HUDEP-2 (cell line): ENCODE measurements at regions not wholly inside any gene's neighbourhood (a gene's known extent, or its start where the extent isn't known, plus 50 kb on each side); places are given as distances from the start of the nearest gene placed in this dataset.
"Not testable (repeated sequence)": the region's sequence is repeated elsewhere in the genome, so short reads cannot be mapped to it uniquely, and the experiment has no call there.

Experiments
- DNase-seq, 76 experiments: peaks; one replicate each; lab custom pipeline; 2025; ENCODE audit not compliant: unreplicated experiment in 76 of 76; lab: John Stamatoyannopoulos, UW

DNA sequence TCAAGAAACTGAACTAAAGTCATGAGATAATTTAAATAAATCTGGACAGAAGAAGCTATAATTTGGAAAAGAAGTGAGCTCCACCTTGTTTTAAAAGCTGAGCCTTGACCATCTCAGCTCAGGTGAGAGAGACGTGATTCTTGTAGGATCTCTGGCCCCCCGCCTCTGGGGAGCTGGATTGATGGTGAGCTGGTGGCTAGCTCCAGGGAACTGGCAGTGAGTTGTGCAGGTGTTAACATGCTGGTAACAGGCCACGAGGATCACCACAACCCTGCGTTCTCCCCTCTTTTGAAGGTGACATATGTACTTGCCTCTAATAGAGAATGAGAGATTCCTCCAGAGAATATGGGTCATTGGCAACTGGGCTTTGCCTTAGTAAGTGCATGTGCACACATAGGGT, 485.1 kb downstream of the IRS2 start:
- no peak for DNase-seq

DNA sequence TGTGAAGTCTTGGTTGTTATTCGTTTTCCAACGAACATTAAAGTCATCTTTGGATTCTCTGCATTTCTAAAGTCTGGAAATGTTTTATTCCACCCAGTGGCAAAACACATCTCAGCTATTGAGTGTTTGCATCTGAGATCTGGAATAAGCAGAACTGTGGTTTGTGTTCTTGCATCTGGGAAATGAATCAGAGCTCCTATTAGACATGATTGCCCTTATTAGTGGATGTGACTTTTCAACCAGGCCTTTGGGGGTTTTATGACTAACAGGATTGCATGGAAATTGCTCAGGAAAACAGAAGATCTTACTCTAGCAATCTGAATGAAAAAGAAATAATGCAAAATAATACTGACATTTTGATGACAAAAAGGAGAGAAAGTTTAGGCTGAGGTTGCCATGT, 488.8 kb downstream of the IRS2 start:
- DNase-seq: no peak

DNA sequence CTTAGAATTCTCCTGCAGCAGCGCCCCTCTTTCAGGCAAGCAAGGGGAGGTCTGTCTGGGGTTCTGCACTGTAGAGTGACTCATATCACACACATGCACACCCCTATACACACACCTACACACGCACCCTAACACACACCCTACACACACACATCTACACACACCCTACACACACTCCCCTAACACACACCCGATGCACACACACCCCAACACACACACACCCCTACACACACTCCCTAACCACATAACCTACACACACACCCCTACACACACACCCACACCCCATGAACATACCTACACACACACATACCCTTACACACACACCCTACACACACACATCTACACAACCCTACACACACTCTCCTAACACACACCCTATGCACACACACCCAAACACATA, 493.2 kb downstream of the IRS2 start:
- DNase-seq: no peak

DNA sequence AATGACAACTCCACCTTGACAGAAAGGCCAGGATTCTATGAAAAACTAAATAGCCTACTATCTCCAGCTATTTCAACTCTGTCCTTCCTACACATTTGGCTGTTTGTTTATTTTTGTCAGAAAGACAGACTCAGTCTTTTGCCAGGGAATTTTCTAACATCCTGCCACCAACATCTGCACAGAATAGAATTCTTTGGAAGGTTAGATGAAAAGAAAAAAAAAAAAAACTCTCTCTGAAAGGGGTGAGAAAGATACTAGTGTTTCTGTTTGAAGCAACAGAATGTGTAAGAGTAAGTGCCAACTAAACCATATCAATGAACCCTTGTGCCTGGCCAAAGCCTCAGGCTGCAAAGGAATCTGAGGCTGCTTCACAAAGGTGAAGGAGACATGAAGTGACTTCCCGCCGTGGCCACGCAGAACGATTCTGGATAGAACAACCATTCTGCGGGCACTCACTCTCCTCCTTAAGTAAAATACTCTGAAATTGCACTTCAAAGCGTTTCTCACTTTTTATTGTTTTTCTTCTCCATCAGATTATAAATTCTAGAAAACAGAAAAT, 498.2 kb downstream of the IRS2 start:
- no peak for DNase-seq

DNA sequence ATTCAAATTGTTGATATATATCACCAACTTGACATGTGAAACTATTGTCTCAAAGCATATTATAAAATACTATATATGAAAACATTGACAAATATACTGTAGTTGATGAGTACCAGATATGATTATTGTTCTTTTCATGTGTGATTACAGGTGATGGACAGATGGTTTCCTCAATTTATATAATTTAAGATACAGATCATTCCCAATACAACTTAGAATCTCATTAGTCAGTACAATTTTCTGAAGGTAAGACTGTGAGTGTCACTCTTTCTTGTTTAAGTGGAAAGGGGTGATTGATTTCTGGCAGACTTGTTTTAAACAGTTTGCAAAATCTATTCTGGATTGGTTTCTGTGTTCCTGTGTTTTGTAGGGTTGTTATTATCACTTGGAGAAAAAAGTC, 498.8 kb downstream of the IRS2 start:
- DNase-seq: no peak

DNA sequence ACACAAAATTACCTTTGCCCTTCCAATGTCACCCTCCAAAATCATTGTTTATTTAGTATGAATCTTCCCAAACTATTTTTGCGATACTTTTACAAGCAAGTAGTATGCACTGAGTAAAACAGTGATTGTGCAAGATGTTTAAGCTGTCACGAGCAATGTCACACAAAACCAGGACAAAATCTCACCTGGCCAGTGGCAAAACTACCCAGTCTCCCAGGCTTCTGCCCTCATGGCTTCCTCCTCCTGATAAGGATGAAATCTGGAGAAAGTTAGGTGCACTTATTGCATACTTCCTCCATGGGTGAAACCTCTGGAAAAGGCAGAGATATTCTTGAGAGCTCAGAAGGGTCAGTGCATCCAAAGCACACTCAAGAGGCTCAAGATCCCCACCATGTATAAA, 500.8 kb downstream of the IRS2 start:
- DNase-seq: no peak

DNA sequence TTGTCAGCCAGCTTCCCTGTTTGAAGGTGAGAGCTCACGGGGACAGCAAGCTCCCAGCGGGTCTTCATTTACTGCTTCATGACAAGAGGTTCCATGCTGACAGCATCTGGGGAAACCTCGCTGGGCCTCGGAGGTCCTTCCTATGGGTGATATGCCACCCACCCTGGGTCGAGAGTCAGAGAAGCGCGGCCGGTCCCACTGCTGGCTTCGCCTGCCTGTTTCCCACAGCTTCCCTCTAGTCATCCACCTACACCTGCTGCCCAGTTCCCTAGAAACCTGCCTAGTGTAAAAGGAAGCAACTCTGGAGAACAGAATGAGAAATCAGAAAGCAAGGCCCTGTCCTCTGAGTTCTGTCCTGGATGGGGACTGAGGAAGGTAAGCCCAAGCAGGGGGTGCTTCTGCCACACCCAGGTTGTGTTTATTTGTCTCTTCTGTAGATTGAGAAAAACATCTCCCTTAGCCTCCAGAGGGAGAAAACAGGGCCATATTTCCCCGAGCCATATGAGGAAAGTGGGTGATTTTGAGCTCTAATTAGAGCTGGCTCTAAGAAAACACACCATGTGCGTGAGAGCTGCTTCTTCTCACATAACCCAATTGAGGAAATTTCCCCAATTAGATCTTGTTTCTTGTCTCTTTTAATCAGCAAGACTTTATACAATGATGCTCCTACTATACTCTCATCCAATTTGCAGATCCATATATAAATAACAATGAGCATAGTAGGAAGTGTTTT, 504.3 kb downstream of the IRS2 start:
- DNase-seq: no peak

DNA sequence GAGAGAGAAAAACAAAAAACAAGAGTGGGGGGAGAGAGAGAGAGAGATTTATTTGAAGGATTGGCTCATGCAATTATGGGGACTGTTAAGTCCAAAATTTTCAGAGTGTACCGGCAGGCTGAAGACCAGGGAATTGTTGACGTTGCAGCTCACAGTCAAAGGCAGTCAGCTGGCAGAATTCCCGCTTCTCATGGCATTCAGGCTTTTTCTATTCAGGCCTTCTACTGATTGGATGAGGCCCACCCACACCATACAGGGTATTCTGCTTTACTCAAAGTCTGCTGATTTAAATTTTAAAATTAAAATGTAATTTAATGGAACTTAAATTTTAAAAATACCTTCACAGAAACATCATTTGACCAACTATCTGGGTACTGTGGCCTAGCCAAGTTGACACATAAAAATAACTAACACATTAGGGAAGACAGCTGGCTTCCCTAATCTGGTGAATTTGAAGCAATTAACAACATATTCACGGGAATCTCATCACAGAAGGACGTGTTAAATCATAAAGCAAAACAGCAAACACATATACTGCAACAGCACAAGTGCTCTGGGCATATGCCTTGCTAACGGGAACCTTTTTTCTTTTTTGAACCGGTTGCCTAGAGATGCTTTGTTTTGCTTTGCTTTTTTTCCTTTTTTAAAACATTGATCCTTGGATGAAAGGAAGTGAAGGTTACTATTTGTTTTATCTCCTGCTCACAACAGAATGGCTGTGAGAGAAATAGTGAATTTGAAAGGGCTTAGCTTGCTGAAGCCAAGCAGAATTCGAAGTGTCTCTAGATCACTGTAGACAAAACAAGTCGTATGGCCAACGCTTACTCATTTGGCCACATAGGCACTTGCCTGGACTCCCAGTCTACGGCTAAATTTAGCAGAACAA, 505.1 kb downstream of the IRS2 start:
- no peak for DNase-seq

DNA sequence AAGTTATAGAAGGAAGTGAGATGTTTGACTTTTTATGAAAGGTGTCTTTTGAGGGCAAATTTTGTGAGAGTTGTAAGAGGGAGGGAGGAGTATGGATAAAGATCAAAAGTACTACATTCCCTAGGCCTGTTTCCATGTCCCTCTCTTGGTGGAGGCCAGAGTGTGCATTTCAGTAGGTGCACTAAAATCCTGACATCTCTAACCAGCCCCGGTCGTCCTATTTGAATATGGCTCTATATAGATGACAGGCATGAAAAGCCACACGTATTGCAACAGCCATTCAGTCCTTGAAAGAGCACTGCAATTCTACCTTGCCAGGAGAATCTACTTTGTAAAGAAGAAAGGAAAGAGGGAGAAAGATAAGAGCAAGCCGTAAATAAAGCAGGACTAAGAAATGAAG, 510.1 kb downstream of the IRS2 start:
- DNase-seq: no peak

DNA sequence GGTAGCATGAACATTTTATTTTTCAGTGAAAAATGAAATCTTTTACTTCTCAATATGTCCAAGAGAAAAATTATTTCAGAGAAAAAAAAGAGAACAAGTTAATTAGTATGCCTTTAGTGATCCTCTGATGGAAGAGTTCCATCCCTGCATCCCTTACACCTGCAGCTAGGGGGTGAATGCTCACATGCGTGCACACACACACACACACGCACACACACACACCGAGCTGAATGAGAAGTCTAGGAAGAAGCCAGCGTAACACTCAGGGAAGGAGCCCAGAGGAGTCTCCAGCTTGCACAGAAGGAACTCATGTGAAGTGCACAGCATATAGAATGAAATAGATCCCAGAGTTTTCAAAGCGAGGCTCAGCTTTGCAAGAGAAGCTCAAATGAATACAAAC, 510.5 kb downstream of the IRS2 start:
- no peak for DNase-seq

DNA sequence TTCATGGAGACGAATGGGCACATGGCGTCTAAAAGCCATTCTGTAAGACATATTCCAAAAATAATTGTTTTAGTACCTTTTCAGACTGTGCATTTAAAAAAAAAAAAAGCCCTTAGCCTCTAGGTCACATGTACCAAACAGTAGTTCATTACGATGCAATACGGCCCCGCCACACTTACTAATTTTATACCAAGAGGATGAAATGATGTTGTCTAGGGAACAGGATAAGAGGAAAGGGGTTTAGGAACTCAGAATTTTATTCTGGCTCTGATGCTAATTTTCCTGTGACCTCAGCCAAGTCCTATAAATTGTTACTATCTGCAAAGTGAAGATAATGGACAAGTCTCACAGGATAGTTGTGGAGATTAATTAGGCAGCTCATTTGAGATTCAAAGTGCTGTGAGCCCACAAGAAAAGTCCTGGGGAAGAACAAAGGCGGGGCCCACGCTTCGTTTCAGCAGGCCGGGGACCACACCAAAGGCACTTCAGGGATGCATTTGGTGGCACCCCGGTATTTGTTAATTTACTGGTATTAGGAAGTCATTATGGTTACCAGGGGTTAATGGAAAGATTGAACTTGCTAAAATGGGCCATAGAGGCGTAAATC, 511.1 kb downstream of the IRS2 start:
- no peak for DNase-seq

DNA sequence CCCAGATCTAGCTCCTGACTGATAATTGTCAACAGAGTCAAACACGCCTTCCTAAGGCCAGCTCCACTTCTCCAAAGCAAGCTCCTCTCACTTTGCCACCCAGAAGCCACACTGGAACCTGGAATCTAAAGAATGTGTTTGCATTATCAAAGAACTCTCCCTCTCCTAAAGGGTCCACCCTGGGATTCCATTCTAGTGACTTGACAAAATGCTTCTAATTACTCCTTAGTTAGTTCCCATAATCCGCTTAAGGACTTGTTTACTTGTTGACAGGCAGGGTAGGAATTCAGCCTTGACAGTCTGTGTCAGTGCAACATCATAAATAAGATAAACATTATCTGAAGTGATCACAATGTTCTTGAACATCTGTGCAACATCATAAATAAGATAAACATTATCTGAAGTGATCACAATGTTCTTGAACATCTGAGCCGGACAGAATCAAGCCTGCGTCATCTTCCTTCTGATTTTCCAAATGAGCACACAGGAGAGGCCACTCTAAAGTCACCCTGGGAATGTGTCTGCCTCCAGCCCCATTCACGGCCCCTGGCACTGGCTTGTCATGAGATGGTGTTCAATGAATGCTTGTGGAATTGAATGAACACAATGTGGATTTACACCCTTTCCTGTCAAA, 512.1 kb downstream of the IRS2 start:
- no peak for DNase-seq

DNA sequence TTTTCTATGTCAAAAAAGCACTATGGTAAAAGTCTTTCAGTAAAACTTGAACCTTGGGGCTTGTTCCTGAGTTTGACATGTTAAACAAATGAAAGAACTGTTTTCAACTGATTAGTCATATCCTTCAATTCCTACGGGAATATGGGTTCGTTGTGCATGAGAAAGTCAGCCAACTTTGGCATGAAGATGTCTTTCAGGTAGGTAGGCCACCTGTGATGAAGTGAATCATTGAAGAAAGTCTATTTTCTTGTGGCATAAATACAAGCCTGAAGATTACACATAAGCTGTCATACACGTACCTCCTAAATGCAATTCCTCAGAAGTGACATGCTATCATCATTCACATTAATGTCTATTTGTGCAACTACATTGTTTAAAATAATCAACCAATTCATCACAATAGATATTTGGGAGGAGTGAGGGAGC, 513.0 kb downstream of the IRS2 start:
- no peak for DNase-seq

DNA sequence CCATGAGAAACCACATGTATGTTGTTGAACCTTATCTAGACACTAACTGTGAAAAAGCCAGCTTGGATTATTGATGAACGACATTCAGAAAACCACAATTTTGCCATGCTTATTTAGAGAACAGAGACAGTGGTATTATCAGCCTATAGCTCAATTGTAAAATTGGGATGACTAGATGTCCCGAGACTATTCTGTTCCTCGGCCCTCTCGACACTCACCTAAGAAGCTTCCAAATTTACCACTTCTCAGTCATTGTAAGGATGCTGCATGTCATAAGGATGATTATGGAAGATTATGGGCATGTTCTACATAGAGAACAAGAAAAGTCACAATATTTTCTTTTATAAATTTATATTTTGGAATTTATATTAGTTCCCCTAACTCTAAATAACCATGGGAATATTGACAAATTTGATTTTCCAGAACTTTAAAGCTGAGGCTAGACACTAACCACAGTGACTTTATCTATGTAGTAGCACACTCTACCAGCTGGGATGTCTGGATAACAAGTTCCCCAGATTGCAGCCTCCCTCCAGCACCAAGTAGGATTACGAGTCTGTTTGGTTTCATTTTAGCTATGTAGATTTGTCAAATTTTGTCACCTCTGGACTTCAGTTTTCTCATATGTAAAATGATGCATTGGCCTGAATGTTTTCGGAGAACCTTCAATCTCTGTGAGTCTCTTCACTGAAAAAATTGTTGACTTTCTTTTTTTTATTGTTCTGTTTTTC, 513.6 kb downstream of the IRS2 start:
- no peak for DNase-seq

DNA sequence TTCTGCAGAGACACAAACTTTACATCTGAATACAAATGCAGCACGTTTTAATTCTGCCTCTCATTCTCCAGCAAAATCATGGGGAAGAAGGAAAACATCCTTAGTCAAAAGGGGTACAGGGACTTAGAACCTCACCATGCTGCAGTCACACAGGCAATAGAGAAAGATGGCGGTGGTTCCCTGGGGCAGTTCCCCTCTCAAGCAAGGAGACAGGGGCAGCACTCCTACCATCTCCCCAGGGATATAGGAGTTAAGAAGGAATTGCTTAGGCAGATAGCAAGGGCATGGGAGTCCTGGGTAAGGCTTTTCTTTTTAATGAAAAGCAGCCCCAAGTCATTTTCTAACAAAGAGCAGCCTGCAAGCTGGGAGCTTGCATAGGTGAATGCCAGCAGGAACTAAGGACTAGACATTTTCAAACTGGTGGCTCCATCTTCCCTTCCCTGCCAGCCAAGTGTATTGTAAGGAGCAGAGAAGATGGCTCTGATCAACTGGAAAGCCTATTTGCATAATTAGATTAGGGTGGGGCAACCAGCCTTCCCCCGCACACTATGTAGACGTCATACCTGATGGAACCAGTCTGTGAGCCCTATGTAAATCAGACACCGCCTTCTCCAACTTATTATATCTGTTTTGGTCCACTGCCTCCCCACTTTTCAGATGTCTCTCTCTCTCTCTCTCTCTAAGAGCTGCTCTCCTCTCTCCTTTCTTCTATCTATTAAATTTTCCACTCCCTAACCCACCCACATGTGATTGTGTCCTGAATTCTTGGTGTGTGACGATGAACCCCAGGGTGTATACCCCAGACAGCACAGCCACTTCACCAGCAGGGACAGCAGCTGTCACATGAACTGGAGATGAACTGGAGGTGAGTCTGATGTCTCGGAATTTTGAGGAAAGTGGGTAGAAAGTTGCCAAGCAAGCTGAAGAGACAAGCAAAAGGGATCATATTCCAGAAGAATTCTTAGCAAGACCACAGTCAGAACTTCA, 514.5 kb downstream of the IRS2 start:
- DNase-seq: no peak

DNA sequence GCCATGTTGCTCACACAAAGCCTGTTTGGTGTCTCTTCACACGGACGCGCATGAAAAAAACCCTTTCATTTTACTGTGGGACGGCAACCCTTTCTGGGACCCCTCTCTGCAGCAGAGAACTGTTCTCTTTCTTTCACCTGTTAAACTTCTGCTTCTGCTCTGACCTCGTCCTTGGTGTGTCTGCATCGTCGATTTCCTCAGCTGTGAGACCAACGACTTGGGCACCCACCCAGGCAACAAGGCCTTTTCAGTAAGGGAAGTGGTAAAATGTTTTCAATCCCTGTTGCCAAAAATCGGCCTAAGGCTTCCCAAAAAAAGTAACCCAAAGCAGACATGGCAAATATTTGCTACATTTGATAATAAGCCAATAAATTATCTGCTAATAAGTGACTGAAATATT, 515.3 kb downstream of the IRS2 start:
- DNase-seq: no peak

DNA sequence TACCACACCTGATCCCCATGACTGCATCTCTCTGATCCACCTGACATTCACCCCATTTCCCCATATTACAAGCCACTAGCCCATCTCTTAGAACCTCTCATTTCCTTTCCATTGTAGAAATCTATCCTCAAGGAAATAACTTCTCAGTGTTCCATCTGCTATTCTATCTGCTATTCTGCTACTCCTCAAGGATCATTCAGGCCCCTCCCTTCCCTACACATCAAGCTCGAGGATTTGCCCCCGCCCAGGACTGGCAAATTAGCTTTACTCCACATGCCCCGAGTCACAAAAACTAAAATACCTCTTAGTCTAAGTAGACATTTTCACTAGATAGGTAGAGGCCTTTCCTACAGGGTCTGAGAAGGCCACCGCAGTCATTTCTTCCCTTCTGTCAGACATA, 517.0 kb downstream of the IRS2 start:
- DNase-seq: not testable (repeated sequence)

DNA sequence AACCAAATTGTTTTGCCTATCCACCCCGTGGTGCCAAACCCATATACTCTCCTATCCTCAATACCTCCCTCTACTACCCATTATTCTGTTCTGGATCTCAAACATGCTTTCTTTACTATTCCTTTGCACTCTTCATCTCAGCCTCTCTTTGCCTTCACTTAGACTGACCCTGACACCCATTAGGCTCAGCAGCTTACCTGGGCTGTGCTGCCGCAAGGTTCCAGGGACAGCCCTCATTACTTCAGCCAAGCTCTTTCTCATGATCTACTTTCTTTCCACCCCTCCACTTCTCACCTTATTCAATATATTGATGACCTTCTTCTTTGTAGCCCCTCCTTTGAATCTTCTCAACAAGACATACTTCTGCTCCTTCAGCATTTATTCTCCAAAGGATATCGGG, 517.9 kb downstream of the IRS2 start:
- DNase-seq: not testable (repeated sequence)

DNA sequence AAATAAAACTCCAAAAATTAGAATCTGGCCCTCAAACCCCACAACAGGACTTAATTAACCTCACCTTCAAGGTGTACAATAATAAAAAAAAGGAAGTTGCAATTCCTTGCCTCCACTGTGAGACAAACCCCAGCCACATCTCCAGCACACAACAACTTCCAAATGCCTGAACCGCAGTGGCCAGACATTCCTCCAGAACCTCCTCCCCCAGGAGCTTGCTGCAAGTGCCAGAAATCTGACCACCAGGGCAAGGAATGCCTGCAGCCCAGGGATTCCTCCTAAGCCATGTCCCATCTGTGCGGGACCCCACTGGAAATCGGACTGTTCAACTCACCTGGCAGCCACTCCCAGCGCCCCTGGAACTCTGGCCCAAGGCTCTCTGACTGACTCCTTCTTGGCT, 519.0 kb downstream of the IRS2 start:
- DNase-seq: not testable (repeated sequence)
